Neuronal stem cell (in vitro differentiated cells): ENCODE measurements at regions not wholly inside any gene's neighbourhood (a gene's known extent, or its start where the extent isn't known, plus 50 kb on each side); places are given as distances from the start of the nearest gene placed in this dataset.

Experiments
- DNase-seq: peaks from one replicate; pipeline ENCODE4 v3.0.0-alpha.2; 2013; ENCODE audit warnings: low spot score
- H2AFZ ChIP-seq: one replicate; pipeline ENCODE4 v1.6.1; 2013; ENCODE audit warnings: mild to moderate bottlenecking, low read length, inconsistent platforms
- H2AK5ac ChIP-seq: 2 replicates; pipeline ENCODE4 v1.6.1; 2013; ENCODE audit warnings: low read depth, mild to moderate bottlenecking, inconsistent platforms, low read length, moderate library complexity, mixed read lengths
- H2BK120ac ChIP-seq: 2 replicates; pipeline ENCODE4 v1.6.1; 2013; ENCODE audit warnings: low read depth, mild to moderate bottlenecking, inconsistent platforms, low read length, moderate library complexity, mixed read lengths
- H2BK12ac ChIP-seq: one replicate; pipeline ENCODE4 v1.6.1; 2013; ENCODE audit warnings: low read length, inconsistent platforms
- H2BK15ac ChIP-seq: 2 replicates; pipeline ENCODE4 v1.6.1; 2013; ENCODE audit warnings: mild to moderate bottlenecking, low read length, inconsistent platforms, mixed read lengths
- H2BK5ac ChIP-seq: one replicate; pipeline ENCODE4 v1.6.1; 2013; ENCODE audit warnings: inconsistent platforms, mild to moderate bottlenecking, low read length, moderate library complexity
- H3K14ac ChIP-seq: one replicate; pipeline ENCODE4 v1.6.1; 2013; ENCODE audit warnings: low read length, inconsistent platforms
- H3K18ac ChIP-seq: 2 replicates; pipeline ENCODE4 v1.6.1; 2013; ENCODE audit warnings: low read length, inconsistent platforms
- H3K23ac ChIP-seq: 2 replicates; pipeline ENCODE4 v1.6.1; 2013; ENCODE audit warnings: low read depth, mild to moderate bottlenecking, mixed read lengths, low read length, inconsistent platforms; ENCODE audit not compliant: poor library complexity
- H3K27ac ChIP-seq: replicated peaks from 3 replicates; pipeline ENCODE4 v1.5.1; 2013; ENCODE audit warnings: low read length, inconsistent platforms
- H3K27me3 ChIP-seq, 3 experiments: 2 replicates each; pipeline ENCODE4 v1.6.1; 2013; ENCODE audit warnings: low read length in 3 of 3, mild to moderate bottlenecking in 2 of 3, inconsistent platforms in 1 of 3, low read depth in 1 of 3, mixed read lengths in 1 of 3, moderate library complexity in 1 of 3; ENCODE audit not compliant: control insufficient read depth in 3 of 3, insufficient read depth in 3 of 3
- H3K36me3 ChIP-seq, 2 donors: replicated peaks in 1 of 2; 2 replicates each; pipeline ENCODE4 v1.6.1; 2013; ENCODE audit warnings: low read length in 2 of 2; ENCODE audit not compliant: control insufficient read depth in 2 of 2, insufficient read depth in 2 of 2
- H3K4ac ChIP-seq: 2 replicates; pipeline ENCODE4 v1.6.1; 2013; ENCODE audit warnings: inconsistent platforms, mild to moderate bottlenecking, low read length, moderate library complexity
- H3K4me1 ChIP-seq, 2 donors: 1 replicate in 1 of 2; 2 replicates in 1 of 2; pipeline ENCODE4 v1.6.1; 2013; ENCODE audit warnings: low read length in 2 of 2, low read depth in 1 of 2; ENCODE audit not compliant: control insufficient read depth in 2 of 2, insufficient read depth in 1 of 2
- H3K4me2 ChIP-seq: one replicate; pipeline ENCODE4 v1.6.1; 2013; ENCODE audit warnings: mild to moderate bottlenecking, low read length, inconsistent platforms; ENCODE audit not compliant: insufficient read depth, poor library complexity, severe bottlenecking
- H3K4me3 ChIP-seq, 2 donors: 2 replicates each; pipeline ENCODE4 v1.5.1; 2013; ENCODE audit warnings: low read length in 2 of 2, mild to moderate bottlenecking in 2 of 2, inconsistent platforms in 1 of 2, moderate library complexity in 1 of 2
- H3K79me1 ChIP-seq: one replicate; pipeline ENCODE4 v1.6.1; 2013; ENCODE audit warnings: low read depth, mild to moderate bottlenecking, inconsistent platforms, low read length, moderate library complexity
- H3K9ac ChIP-seq: one replicate; pipeline ENCODE4 v1.6.1; 2013; ENCODE audit warnings: mild to moderate bottlenecking, low read depth, low read length, inconsistent platforms; ENCODE audit not compliant: poor library complexity
- H3K9me3 ChIP-seq, 2 donors: replicated peaks in 1 of 2; 2 replicates each; pipeline versions ENCODE3 to v1.6.1; 2013; ENCODE audit warnings: low read length in 2 of 2, mild to moderate bottlenecking in 2 of 2, inconsistent platforms in 1 of 2, low read depth in 1 of 2, mixed read lengths in 1 of 2, moderate library complexity in 1 of 2; ENCODE audit not compliant: control insufficient read depth in 2 of 2, insufficient read depth in 1 of 2
- H4K8ac ChIP-seq: one replicate; pipeline ENCODE4 v1.6.1; 2013; ENCODE audit warnings: low read depth, mild to moderate bottlenecking, inconsistent platforms, low read length, moderate library complexity
- H4K91ac ChIP-seq: one replicate; pipeline ENCODE4 v1.6.1; 2013; ENCODE audit warnings: low read length, low read depth, mild to moderate bottlenecking, inconsistent platforms; ENCODE audit not compliant: poor library complexity
- WGBS, 2 donors: extraction: QIAGEN DNeasy Blood & Tissue Kit; methylation state at CpG; one replicate each; pipeline ENCODE4 v1.1.7; 2013; ENCODE audit warnings: missing lambda C conversion rate in 2 of 2, mixed read lengths in 1 of 2; ENCODE audit not compliant: insufficient read length in 2 of 2, insufficient replicate concordance in 1 of 2; ENCODE audit errors: extremely low coverage in 2 of 2; 5-methylcytosine and 5-hydroxymethylcytosine counted together

DNA sequence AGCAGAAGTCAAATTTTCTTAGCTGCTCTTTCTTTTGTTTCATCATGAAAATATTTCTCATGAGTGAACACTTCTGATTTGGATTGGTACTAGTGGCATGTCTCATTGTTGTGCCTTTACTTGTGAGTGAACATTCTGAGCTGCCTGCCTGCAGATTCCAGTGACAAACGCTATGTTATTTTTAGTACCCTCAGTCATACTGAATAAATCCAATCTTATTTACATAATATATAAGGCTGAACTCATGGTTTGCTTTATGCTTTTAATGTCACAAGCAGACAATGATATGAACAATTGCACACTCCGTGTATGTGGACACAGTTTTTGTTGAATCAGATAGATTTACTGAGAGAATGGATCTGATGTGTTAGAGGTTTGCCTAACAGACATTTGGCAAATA lies 67.8 kb downstream of the ACTBL2 start:
- H2BK5ac ChIP-seq: no peak overlapping the region
- H3K4me2 ChIP-seq: no peak overlapping the region
- no peak overlapping the region for H2BK12ac ChIP-seq
- H4K8ac ChIP-seq: no peak overlapping the region
- no peaks in the 10 kb centered on the region for H3K36me3 ChIP-seq
- H3K79me1 ChIP-seq: no peaks in the 10 kb centered on the region
- no peak overlapping the region for H2AFZ ChIP-seq
- no peak overlapping the region for H3K18ac ChIP-seq
- no peak overlapping the region for H3K4ac ChIP-seq
- H2BK120ac ChIP-seq: no peak overlapping the region
- H2BK15ac ChIP-seq: no peak overlapping the region
- WGBS, 2 donors: no CpG with 5 or more reads among the region's 2 CpGs
- H4K91ac ChIP-seq: no peak overlapping the region
- no peaks in the 10 kb centered on the region for H3K27me3 ChIP-seq
- no peak overlapping the region for H3K14ac ChIP-seq
- H3K27ac ChIP-seq: no peak overlapping the region
- no peak overlapping the region for H3K23ac ChIP-seq
- H3K4me1 ChIP-seq: no peaks in the 10 kb centered on the region
- no peak for DNase-seq
- H3K9ac ChIP-seq: no peak overlapping the region
- no peak overlapping the region for H2AK5ac ChIP-seq
- H3K4me3 ChIP-seq: no peak overlapping the region
- H3K9me3 ChIP-seq: no peaks in the 10 kb centered on the region

DNA sequence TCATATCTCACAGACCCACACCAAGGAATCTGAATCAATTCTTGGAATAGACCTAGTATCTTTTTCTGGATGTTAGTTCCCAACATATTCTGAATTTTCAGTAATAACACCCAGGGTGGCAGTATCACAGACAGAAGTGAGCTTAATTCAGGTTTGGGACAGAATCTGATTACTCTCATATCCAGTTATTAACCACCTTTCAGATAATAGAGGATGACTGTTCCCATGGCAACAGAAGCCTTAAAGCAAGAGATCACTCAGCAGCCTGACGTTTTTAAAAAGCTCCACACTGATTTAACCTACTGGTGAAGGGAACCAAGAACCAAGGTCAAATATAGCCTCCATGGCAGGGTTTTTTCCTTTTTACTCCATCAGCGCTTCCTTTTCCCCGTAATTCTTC lies 68.4 kb downstream of the ACTBL2 start:
- no peak for DNase-seq
- H3K18ac ChIP-seq: no peak overlapping the region
- H2BK15ac ChIP-seq: no peak overlapping the region
- no peak overlapping the region for H3K4me3 ChIP-seq
- no peak overlapping the region for H2BK12ac ChIP-seq
- H3K9me3 ChIP-seq: no peaks in the 10 kb centered on the region
- no peak overlapping the region for H3K4ac ChIP-seq
- H4K91ac ChIP-seq: no peak overlapping the region
- no peaks in the 10 kb centered on the region for H3K79me1 ChIP-seq
- no peak overlapping the region for H3K4me2 ChIP-seq
- no peak overlapping the region for H3K23ac ChIP-seq
- H3K14ac ChIP-seq: no peak overlapping the region
- H3K27me3 ChIP-seq: no peaks in the 10 kb centered on the region
- H3K27ac ChIP-seq: no peak overlapping the region
- no peak overlapping the region for H2AK5ac ChIP-seq
- H3K4me1 ChIP-seq: no peaks in the 10 kb centered on the region
- H2BK120ac ChIP-seq: no peak overlapping the region
- H2BK5ac ChIP-seq: no peak overlapping the region
- H3K9ac ChIP-seq: no peak overlapping the region
- no peak overlapping the region for H2AFZ ChIP-seq
- no peak overlapping the region for H4K8ac ChIP-seq
- no CpG with 5 or more reads among the region's 3 CpGs for WGBS, 2 donors
- no peaks in the 10 kb centered on the region for H3K36me3 ChIP-seq

DNA sequence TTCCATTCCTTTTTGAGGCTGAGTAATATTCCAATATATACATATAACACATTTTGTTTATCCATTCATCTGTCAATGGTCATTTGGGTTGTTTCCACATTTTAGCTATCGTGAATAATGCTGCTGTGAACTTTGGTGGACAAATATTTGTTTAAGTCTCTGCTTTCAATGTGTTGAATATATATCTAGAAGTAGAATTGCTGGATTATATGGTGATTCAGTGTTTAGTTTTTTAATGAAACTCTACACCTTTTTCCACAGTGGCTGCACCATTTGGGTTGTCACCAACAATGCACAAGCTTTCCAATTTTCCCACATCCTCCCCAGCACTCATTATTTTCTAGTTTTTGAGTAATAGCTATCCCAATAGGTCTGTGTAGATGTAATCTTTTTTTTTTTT lies 69.5 kb downstream of the ACTBL2 start:
- Histone ChIP-seq H3K9me3 (no peaks in the 10 kb centered on the region), H2BK12ac (no peak overlapping the region), H2AK5ac (no peak overlapping the region), H4K8ac (no peak overlapping the region), H2BK15ac (no peak overlapping the region), H3K79me1 (no peaks in the 10 kb centered on the region), H3K18ac (no peak overlapping the region), H2BK5ac (no peak overlapping the region), H2BK120ac (no peak overlapping the region), H3K4me2 (no peak overlapping the region), H4K91ac (no peak overlapping the region), H3K23ac (no peak overlapping the region), H3K27me3 (no peaks in the 10 kb centered on the region), H3K4ac (no peak overlapping the region), H3K4me3 (no peak overlapping the region), H3K9ac (no peak overlapping the region), H3K14ac (no peak overlapping the region), H3K36me3 (no peaks in the 10 kb centered on the region), H3K4me1 (no peaks in the 10 kb centered on the region), H3K27ac (no peak overlapping the region), H2AFZ (no peak overlapping the region)
- no peak for DNase-seq
- no CpG with 5 or more reads among the region's 1 CpG for WGBS, 2 donors

DNA sequence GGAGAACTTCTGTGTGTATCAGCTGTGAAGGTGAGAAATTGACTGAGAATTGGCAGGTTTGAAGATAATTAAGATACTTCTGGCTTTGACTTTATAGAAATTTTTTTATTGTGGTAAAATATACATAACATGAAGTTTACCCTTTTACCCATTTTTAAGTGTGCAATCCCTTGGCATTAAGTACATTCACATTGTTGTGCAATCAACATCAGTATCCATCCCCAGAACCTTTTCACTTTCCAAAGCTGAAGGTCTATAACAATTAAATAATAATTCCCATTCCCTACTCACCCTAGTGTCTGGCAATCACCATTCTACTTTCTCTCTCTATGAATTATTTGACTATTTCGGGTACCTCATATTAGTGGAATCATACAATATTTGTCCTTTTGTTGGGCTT lies 69.9 kb downstream of the ACTBL2 start:
- no peak overlapping the region for H3K4me3 ChIP-seq
- H2BK120ac ChIP-seq: no peak overlapping the region
- no peak overlapping the region for H4K91ac ChIP-seq
- H3K9ac ChIP-seq: no peak overlapping the region
- H2AK5ac ChIP-seq: no peak overlapping the region
- no CpG with 5 or more reads among the region's 1 CpG for WGBS, 2 donors
- H2BK15ac ChIP-seq: no peak overlapping the region
- no peak overlapping the region for H2AFZ ChIP-seq
- no peaks in the 10 kb centered on the region for H3K36me3 ChIP-seq
- no peaks in the 10 kb centered on the region for H3K4me1 ChIP-seq
- H3K4ac ChIP-seq: no peak overlapping the region
- no peak overlapping the region for H3K4me2 ChIP-seq
- H3K14ac ChIP-seq: no peak overlapping the region
- no peak overlapping the region for H3K18ac ChIP-seq
- H4K8ac ChIP-seq: no peak overlapping the region
- DNase-seq: no peak
- H3K27me3 ChIP-seq: no peaks in the 10 kb centered on the region
- no peak overlapping the region for H2BK5ac ChIP-seq
- no peaks in the 10 kb centered on the region for H3K9me3 ChIP-seq
- no peak overlapping the region for H3K27ac ChIP-seq
- no peaks in the 10 kb centered on the region for H3K79me1 ChIP-seq
- H3K23ac ChIP-seq: no peak overlapping the region
- no peak overlapping the region for H2BK12ac ChIP-seq
